OCI-LY3 (cell line): ENCODE measurements at regions not wholly inside any gene's neighbourhood (a gene's known extent, or its start where the extent isn't known, plus 50 kb on each side); places are given as distances from the start of the nearest gene placed in this dataset.

ENCODE experiments used
- H2AFZ ChIP-seq: fragments of 200-600, 300-600 bp; shearing (Covaris generic); 2 replicates; pipeline ENCODE4 v1.6.0; 2014; ENCODE audit warnings: antibody characterized with exemption, low read depth, low read length
- H3K27ac ChIP-seq: fragments of 200-600, 300-600 bp; sonication (generic); 2 replicates; pipeline ENCODE4 v1.5.1; 2014; ENCODE audit warnings: mild to moderate bottlenecking, low read length, moderate library complexity, mixed read lengths
- H3K27me3 ChIP-seq: fragments of 200-600, 300-600 bp; sonication (generic); 2 replicates; pipeline ENCODE4 v1.6.1; 2014; ENCODE audit warnings: low read depth, low read length, mixed read lengths
- H3K36me3 ChIP-seq: fragments of 200-600, 300-600 bp; sonication (generic); replicated peaks from 2 replicates; pipeline ENCODE3; 2014; ENCODE audit warnings: low read depth, low read length, mixed read lengths
- H3K4me1 ChIP-seq: fragments of 300-600, 200-600 bp; sonication (generic); 2 replicates; pipeline ENCODE4 v1.6.1; 2014; ENCODE audit warnings: low read length, mixed read lengths
- H3K4me2 ChIP-seq: fragments of 200-600, 300-600 bp; sonication (generic); 2 replicates; pipeline ENCODE4 v1.6.1; 2014; ENCODE audit warnings: low read length, mixed read lengths
- H3K4me3 ChIP-seq: fragments of 300-600, 200-600 bp; sonication (generic); 2 replicates; pipeline ENCODE4 v1.5.1; 2014; ENCODE audit warnings: antibody characterized with exemption, mild to moderate bottlenecking, low read length, moderate library complexity
- H3K79me2 ChIP-seq: fragments of 300-600, 200-600 bp; shearing (Covaris generic); 2 replicates; pipeline ENCODE4 v1.6.1; 2014; ENCODE audit warnings: mild to moderate bottlenecking, low read length, mixed read lengths
- H3K9ac ChIP-seq: fragments of 300-600, 200-600 bp; shearing (Covaris generic); 2 replicates; pipeline ENCODE4 v1.6.0; 2014; ENCODE audit warnings: mild to moderate bottlenecking, low read length, moderate library complexity
- H3K9me3 ChIP-seq: fragments of 200-600, 300-600 bp; shearing (Covaris generic); 2 replicates; pipeline ENCODE4 v1.6.1; 2014; ENCODE audit warnings: low read length, mixed read lengths; ENCODE audit not compliant: insufficient read depth
- H4K20me1 ChIP-seq: fragments of 200-600, 300-600 bp; sonication (generic); 2 replicates; pipeline ENCODE4 v1.6.1; 2016; ENCODE audit warnings: low read length, mixed read lengths; ENCODE audit not compliant: insufficient read depth
- CTCF ChIP-seq: fragments of 200-600, 300-600 bp; sonication (generic); IDR thresholded peaks from 2 replicates; pipeline ENCODE4 v1.5.1; 2014; ENCODE audit warnings: antibody characterized with exemption, low read length, low read depth
- EZH2phosphoT487 ChIP-seq: fragments of 200-600 bp; shearing (Covaris generic); IDR thresholded peaks from 2 replicates; pipeline ENCODE4 v1.6.1; 2018; ENCODE audit warnings: antibody characterized with exemption, mixed run types, low read depth

GRCh38 chr19:34096020-34096915, 76.0 kb upstream of the LSM14A start:
- peak; percentile 82 for TF ChIP-seq CTCF
- no peak for TF ChIP-seq EZH2phosphoT487
- H3K79me2 ChIP-seq, result no peaks in the 10 kb centered on the region
- peak overlapping the region; percentile 11 for H3K4me2 ChIP-seq
- peaks cover 28% of the 10 kb centered on the region for H3K27me3 ChIP-seq
- no peaks in the 10 kb centered on the region for H4K20me1 ChIP-seq
- no peaks in the 10 kb centered on the region for H3K36me3 ChIP-seq
- no peak overlapping the region for H3K4me3 ChIP-seq
- H3K4me1 ChIP-seq, result no peaks in the 10 kb centered on the region
- no peak overlapping the region for H3K9ac ChIP-seq
- H2AFZ ChIP-seq, result no peak overlapping the region
- H3K27ac ChIP-seq, result no peak overlapping the region
- no peaks in the 10 kb centered on the region for H3K9me3 ChIP-seq

- Histone ChIP-seq H4K20me1 (no peaks in the 10 kb centered on the region), H3K9me3 (no peaks in the 10 kb centered on the region), H3K9ac (no peak overlapping the region), H3K4me2 (peak overlapping the region; percentile 27), H3K27me3 (peaks cover 10% of the 10 kb centered on the region), H3K4me1 (no peaks in the 10 kb centered on the region; the same call in 1 of the 2 replicates), H2AFZ (no peak overlapping the region), H3K27ac (no peak overlapping the region), H3K79me2 (no peaks in the 10 kb centered on the region), H3K36me3 (no peaks in the 10 kb centered on the region), H3K4me3 (no peak overlapping the region)
- TF ChIP-seq EZH2phosphoT487, result no peak
- TF ChIP-seq CTCF, result no peak
These were observed 68.2 kb upstream of the LSM14A start for GRCh38 chr19:34104096-34104495.

- H3K9ac ChIP-seq, result no peak overlapping the region
- H3K4me1 ChIP-seq, result no peaks in the 10 kb centered on the region; the same call in 1 of the 2 replicates
- no peaks in the 10 kb centered on the region for H3K36me3 ChIP-seq
- no peaks in the 10 kb centered on the region for H4K20me1 ChIP-seq
- H3K27ac ChIP-seq, result no peak overlapping the region
- H3K9me3 ChIP-seq, result no peaks in the 10 kb centered on the region
- no peak for TF ChIP-seq CTCF
- TF ChIP-seq EZH2phosphoT487, result no peak
- H3K79me2 ChIP-seq, result no peaks in the 10 kb centered on the region
- H3K4me3 ChIP-seq, result no peak overlapping the region
- H2AFZ ChIP-seq, result no peak overlapping the region
- H3K27me3 ChIP-seq, result peaks cover 6% of the 10 kb centered on the region
- peak overlapping the region; percentile 27 for H3K4me2 ChIP-seq
These were observed 67.7 kb upstream of the LSM14A start for GRCh38 chr19:34104557-34104956.

GRCh38 chr19:34109596-34109995, 62.7 kb upstream of the LSM14A start:
- Histone ChIP-seq H3K9me3 (no peaks in the 10 kb centered on the region), H3K4me3 (no peak overlapping the region), H3K4me2 (no peak overlapping the region), H3K27ac (no peak overlapping the region), H3K79me2 (no peaks in the 10 kb centered on the region), H4K20me1 (no peaks in the 10 kb centered on the region), H3K36me3 (no peaks in the 10 kb centered on the region), H2AFZ (no peak overlapping the region), H3K27me3 (peaks cover 4% of the 10 kb centered on the region; the same call in 1 of the 2 replicates), H3K9ac (no peak overlapping the region), H3K4me1 (no peaks in the 10 kb centered on the region)
- no peak for TF ChIP-seq CTCF
- no peak for TF ChIP-seq EZH2phosphoT487
